Hematopoietic multipotent progenitor cell treated with erythropoietin and hydrocortisone succinate and interleukin-3 and kit ligand, for 15 days (in vitro differentiated cells): ENCODE measurements at regions not wholly inside any gene's neighbourhood (a gene's known extent, or its start where the extent isn't known, plus 50 kb on each side); places are given as distances from the start of the nearest gene placed in this dataset.
"Not testable (repeated sequence)": the region's sequence is repeated elsewhere in the genome, so short reads cannot be mapped to it uniquely, and the experiment has no call there.

ENCODE experiments used
- DNase-seq: peaks from one replicate; pipeline ENCODE4 v3.0.0-alpha.2; 2015; ENCODE audit warnings: low spot score

GRCh38 chr9:10835791-10836463 lies 223.1 kb upstream of the PTPRD start:
- DNase-seq, result no peak

- no peak for DNase-seq
Observed at GRCh38 chr9:10843151-10843550, 230.3 kb upstream of the PTPRD start.

- no peak for DNase-seq
Observed at GRCh38 chr9:10855847-10856246, 243.0 kb upstream of the PTPRD start.

- no peak for DNase-seq
Observed at GRCh38 chr9:10858817-10859216, 246.0 kb upstream of the PTPRD start.

GRCh38 chr9:10863476-10863875 lies 250.7 kb upstream of the PTPRD start:
- DNase-seq, result no peak

GRCh38 chr9:10867194-10867593 lies 254.4 kb upstream of the PTPRD start:
- no peak for DNase-seq

- no peak for DNase-seq
Observed at GRCh38 chr9:10869687-10870086, 256.9 kb upstream of the PTPRD start.

GRCh38 chr9:10873999-10874398 lies 261.2 kb upstream of the PTPRD start:
- no peak for DNase-seq

- DNase-seq, result no peak
Observed at GRCh38 chr9:10875752-10876151, 262.9 kb upstream of the PTPRD start.

- DNase-seq, result no peak
Observed at GRCh38 chr9:10876333-10876732, 263.5 kb upstream of the PTPRD start.

- DNase-seq, result not testable (repeated sequence)
Observed at GRCh38 chr9:10890266-10890665, 277.5 kb upstream of the PTPRD start.

- no peak for DNase-seq
Observed at GRCh38 chr9:10899509-10899908, 286.7 kb upstream of the PTPRD start.

GRCh38 chr9:10903969-10904368 lies 291.2 kb upstream of the PTPRD start:
- DNase-seq, result no peak

- DNase-seq, result no peak
Observed at GRCh38 chr9:10910779-10911178, 298.0 kb upstream of the PTPRD start.

- no peak for DNase-seq
Observed at GRCh38 chr9:10911373-10911772, 298.6 kb upstream of the PTPRD start.

- no peak for DNase-seq
Observed at GRCh38 chr9:10917001-10917400, 304.2 kb upstream of the PTPRD start.

- no peak for DNase-seq
Observed at GRCh38 chr9:10921671-10922070, 308.9 kb upstream of the PTPRD start.

GRCh38 chr9:10925896-10926295 lies 313.1 kb upstream of the PTPRD start:
- DNase-seq, result no peak

- DNase-seq, result no peak
Observed at GRCh38 chr9:10928372-10928771, 315.6 kb upstream of the PTPRD start.

GRCh38 chr9:10930081-10930480 lies 317.3 kb upstream of the PTPRD start:
- DNase-seq, result no peak

GRCh38 chr9:10946676-10947410 lies 334.0 kb upstream of the PTPRD start:
- no peak for DNase-seq

GRCh38 chr9:10957878-10958277 lies 345.1 kb upstream of the PTPRD start:
- DNase-seq, result no peak

- DNase-seq, result no peak
Observed at GRCh38 chr9:10961883-10962282, 349.1 kb upstream of the PTPRD start.

GRCh38 chr9:10983251-10983650 lies 370.4 kb upstream of the PTPRD start:
- no peak for DNase-seq
